ENCODE measurements at regions not wholly inside any gene's neighbourhood (a gene's known extent, or its start where the extent isn't known, plus 50 kb on each side); places are given as distances from the start of the nearest gene placed in this dataset.
"Not testable (repeated sequence)": the region's sequence is repeated elsewhere in the genome, so short reads cannot be mapped to it uniquely, and the experiment has no call there.

DNA sequence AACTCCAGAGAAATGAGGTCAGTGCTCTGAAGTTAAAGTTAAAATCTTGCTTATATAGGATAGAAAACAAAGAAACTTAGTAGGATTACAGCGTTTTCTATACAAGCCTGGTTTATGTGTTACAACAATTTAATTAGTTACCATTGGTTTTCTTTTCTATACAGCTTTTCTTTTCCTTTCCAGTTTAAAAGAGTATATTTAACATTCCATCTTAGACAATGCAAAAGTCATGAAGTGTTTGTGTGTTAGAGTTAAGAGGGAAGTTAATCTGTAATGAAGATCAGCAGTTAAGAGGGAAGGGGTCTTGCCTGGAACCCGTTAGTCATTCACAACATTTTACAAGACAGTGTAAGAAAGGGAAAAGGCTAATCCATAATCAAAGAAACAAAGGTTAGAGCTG lies 338.3 kb downstream of the OTUD1 start:
- no peak for DNase-seq

DNA sequence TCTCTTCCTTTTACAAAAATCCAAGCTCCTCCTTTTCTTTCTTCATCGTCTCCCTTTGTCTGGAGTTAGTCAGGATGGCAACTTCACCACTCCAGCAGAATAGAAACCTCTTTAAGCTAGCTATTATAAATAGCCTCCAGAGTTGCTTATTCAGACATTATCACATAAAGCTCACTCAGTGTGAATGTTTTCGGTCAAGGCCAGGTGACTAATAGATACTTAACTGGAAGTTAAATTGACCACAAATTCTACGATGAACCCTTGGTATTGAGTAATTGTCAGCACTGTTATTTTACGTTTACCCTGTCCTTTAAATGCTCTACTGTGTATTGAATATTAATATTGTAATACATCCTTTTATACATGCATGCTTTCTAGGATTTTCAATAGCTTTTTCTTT lies 340.4 kb downstream of the OTUD1 start:
- DNase-seq = no peak

DNA sequence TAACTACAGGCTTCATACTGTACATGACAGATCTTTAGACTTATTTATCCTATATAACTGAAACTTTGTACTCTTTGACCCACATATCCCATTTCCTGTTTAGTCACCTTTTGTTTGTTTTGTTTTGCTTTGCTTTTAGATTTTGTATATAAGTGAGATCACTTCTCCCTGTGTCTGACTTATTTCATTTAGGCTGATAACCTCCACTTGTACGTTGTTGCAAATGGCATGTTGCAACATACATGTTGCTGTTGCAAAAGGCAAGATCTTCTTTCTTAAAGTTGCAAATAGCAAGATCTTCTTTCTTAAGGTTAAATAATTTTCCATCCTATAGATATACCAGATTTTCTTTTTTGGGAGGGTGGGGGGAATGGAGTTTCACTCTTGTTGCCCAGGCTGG lies 341.5 kb downstream of the OTUD1 start:
- DNase-seq = no peak

DNA sequence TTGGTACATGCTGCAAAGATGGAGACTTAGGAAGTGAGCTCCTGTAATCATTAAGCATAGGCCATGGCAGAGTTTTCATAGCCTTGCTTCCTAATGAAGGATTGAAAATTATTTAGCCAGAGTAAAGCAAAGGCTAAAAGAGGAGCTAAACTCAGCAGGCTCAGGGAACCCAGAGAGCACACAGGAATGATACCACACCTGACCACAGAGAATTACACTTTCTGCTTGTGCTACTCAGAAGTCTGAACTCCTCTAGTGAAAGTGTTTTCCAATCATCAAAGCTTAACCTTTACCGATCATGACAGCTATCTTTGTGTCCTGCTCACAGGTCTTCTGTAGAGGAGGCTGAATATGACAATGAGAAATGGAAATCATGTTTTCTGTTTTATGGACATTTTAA lies 347.7 kb downstream of the OTUD1 start:
- DNase-seq = no peak

DNA sequence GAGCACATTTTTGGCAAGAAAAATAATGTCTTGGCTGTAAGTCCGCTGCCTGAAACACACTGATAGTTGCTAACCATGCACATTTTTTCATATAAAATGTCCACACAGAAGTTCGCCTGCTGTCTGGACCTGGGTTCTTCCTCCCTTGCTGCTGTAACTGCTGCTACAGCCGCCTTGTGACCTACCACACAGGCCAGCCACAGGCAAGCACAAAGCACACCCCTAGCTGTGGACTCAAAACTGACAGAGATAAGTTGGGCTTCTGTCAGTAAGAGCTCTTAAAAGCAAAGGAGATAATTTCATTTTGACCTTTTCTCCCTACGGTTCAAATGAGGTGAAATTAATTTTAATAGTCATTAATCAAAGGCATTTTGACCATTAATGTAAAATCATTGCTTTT lies 354.7 kb downstream of the OTUD1 start:
- DNase-seq = no peak

DNA sequence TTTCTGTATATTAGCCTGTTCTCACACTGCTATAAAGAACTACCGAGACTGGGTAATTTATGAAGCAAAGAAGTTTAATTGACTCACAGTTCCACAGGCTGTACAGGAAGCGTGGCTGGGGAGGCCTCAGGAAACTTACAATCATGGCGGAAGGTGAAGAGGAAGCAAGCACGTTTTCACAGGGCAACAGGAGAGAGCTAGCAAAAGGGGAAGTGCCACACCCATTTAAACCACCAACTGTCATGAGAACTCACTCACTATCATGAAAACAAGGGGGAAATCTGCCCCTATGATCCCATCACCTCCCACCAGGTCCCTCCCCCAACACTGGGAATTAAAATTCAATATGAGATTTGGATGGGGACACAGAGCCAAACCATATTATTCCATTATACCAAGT lies 358.6 kb downstream of the OTUD1 start:
- DNase-seq = not testable (repeated sequence)

DNA sequence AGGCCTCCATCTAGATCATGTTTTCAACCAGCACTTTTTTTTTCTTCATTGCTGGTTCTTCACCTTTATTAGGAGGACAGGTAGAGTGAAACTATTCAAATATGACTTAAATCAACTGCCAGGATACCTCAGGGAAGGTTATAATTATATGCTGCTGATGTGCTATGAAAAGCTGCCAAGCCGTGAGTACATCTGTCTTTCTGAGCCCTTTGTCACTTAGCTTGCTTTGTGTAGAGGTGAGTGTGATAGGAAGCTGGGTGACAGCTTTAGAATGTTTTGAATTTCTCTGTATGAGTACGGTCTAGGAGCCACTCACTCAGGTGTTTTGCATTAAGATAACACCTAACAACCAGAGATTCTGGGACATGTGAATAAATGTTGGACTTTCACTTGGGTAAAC lies 365.2 kb downstream of the OTUD1 start:
- DNase-seq = no peak

DNA sequence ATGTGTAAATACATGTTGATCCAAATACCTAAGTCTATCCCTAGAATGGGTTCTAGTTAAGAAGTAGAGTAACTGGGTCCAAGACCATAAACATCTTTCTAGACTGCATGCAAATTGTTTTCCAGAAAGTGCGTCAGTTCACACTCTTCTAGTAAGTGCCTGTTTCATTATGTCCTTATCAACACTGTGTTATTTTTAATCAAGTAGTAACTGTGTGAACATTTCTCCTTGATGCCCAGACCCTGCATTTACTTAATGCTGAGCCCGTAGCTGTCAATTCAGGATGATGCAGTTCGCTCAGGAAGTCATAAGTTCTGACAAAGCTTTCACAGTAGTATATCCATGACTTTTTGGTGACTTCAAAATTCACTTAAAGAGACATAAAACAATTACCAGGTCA lies 374.8 kb downstream of the OTUD1 start:
- no peak for DNase-seq

DNA sequence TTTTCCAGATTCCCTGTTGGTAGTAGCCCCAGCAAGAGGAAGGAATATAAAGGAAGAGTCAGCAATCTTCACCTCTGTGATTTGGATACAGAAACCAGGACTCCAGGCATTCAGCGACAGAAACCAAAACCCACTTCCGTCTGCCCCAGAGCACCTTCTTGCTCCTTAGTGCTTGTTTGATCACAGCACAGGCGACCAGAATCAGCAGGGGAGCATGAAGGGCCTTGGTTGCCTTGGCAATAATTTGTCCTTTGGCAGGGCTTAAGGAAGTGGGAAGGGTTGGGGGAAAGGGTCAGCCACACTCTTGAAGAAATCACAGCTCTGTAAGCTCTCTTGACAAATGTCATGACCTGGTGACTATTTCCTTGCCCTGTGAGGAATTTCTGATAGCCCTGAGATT lies 379.6 kb downstream of the OTUD1 start:
- DNase-seq = no peak

DNA sequence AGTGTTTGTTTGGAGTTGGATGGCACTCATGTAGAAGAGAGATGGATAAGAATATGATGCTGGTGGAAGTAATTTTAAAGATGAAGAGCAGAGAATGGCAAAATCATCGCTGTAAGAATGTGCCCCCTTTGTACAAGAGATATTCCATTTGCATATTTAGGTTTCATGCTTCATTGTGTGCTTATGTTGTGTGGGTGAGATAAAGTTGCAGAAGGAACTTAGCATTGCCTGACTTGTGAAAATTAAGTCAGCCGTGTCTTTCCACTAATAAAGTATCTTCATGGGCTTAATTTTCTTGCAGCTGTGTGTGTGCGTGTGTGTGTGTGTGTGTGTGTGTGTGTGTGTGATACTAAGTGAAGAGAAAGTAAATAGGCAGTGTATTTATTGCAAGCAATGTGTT lies 381.9 kb downstream of the OTUD1 start:
- DNase-seq = no peak

DNA sequence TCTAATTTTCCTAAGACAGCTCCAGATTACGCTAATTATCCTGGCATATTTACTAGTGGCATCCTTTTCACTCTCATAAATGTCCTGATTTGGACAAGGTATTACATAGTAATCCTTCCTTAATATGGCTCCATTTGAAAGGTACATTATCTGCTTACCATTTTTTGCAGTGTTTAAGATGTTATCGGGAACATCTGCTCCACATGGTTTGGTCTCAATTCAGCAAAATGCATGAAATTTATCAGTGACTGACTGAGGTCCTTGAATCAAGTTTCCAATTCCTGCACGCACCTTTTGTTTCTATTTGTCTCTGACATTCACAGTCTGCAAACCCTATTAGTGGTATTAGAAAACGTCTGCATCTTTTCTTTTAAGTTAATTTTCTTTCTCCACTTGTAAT lies 384.1 kb upstream of the KIAA1217 start:
- no peak for DNase-seq

DNA sequence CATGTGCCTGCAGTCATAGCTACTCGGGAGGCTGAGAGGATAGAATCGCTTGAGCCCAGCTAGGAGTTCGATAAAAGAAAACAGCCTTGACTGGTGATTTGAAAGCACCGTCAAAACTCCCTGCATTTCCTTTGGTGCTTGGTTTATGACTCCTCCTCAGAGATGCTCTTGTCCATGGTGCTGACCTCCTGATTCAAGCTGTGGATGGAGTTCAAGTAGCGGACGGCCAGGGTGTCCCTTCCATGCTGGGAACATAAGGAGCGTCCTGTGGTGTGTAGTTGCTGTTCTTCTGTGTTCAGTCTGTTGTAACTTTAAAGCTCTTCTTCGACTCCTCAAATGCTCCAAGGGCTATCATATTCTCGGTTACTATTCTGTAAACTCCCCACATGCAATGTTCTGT lies 382.5 kb upstream of the KIAA1217 start:
- no peak for DNase-seq

DNA sequence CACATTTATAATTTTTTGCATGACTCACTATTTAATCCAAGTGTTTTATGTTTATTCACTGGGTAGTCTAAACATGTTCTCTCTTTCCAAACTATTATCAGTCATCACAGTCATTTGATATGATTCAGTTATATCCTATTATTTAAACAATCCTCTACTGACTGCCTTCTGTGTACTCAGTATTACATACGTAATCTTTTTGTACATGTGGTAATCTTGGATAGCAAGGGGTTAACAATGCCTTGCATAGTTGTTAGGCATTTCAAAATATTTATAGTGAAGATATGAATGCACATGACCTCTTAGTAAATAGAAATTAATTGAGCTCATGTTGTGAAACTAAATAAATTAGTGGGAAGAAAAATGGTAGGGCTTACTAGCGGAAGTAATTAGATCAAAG lies 379.4 kb upstream of the KIAA1217 start:
- DNase-seq = no peak

DNA sequence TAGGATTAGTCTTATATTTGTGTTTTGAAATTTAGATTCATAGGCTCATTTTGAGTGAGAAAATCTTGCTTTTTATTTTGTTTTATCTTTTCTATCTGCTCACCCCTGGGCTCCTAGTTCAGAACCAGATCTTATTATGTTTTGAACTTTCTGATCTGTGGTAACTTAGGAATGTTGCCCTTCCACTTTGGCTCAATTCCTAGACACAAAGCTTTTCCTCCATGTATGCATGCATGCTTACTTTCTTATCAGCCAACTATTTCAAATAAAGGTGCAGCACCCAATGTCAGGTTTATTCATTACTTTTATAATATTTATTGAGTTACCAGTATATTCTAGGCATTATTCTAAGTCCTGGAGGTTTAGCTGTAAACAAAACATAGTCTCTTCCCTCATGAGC lies 374.8 kb upstream of the KIAA1217 start:
- no peak for DNase-seq

DNA sequence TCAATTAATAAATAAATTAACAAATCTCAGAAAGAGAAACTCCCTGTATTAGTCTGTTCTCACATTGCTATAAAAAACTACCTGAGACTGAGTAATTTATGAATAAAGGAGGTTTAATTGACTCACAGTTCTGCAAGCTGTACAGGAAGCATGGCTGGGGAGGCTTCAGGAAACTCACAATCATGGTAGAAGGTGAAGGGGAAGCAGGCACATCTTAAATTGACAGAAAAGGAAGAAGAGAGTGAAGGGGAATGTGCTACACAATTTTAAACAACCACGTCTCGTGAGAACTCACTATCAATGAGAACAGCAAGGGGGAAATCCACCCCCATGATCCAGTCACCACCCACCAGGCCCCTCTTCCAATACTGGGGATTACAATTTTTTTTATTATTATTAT lies 358.3 kb upstream of the KIAA1217 start:
- DNase-seq = no peak

DNA sequence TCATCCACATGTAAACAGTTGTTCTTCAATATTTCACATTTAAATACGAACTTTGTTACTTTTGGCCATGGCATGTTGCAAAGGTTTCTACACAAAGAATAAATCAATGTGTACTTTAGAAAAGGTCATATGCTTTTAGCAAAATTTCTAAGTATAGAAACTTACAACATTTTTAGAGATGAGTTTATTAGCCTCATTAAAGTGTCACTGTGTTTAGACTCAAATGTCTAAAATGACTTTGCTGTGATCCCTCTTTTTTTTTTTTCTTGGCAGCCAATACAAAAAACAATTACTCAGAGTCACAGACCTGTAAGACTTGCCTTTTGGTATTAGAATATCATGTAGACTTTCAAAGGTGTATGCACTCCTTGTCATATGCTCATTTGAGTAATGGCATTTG lies 349.3 kb upstream of the KIAA1217 start:
- no peak for DNase-seq

DNA sequence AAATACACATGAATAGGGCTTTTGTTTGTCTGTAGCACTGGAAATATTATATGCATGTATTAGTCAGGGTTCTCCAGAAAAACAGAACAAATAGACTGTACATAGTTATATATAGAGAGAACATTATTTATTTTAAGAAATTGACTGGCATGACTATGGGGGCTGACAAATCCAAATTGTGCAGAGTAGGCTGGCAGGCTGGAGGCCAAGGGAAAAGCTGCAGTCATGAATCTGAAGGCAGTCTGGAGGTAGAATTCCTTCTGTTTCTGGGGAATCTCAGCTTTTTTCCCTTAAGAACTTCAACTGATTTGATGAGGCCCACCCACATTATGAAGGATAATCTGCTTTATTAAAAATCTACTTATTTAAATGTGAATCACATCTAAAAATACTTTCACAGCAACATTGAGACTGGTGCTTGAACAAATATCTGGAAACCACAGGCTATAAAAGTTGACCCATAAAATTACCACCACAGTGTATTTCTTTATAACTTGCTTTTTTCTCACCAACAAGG lies 344.2 kb upstream of the KIAA1217 start:
- DNase-seq = no peak

DNA sequence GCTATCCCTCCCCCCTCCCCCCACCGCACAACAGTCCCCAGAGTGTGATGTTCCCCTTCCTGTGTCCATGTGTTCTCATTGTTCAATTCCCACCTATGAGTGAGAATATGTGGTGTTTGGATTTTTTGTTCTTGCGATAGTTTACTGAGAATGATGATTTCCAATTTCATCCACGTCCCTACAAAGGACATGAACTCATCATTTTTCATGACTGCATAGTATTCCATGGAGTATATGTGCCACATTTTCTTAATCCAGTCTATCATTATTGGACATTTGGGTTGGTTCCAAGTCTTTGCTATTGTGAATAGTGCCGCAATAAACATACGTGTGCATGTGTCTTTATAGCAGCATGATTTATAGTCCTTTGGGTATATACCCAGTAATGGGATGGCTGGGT lies 342.0 kb upstream of the KIAA1217 start:
- DNase-seq = not testable (repeated sequence)

DNA sequence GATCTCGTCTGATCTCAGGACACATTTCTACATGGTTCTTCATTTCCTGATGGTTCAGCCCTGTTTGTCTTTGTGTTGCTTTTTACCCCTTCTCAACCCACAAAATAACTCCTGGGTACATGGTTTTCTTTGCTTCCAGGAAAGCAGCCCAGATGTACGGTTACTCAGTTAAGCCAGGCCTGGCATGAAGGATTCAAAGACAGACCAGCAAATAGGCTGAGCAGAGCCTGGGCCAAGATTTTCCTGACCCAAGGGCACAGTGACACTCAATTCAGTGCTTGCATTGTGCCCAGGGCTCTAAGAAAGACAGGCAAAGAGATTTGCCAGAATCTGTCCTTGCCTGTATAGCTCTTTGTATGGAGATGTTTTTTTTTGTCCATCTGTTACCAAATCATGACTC lies 340.8 kb upstream of the KIAA1217 start:
- no peak for DNase-seq

DNA sequence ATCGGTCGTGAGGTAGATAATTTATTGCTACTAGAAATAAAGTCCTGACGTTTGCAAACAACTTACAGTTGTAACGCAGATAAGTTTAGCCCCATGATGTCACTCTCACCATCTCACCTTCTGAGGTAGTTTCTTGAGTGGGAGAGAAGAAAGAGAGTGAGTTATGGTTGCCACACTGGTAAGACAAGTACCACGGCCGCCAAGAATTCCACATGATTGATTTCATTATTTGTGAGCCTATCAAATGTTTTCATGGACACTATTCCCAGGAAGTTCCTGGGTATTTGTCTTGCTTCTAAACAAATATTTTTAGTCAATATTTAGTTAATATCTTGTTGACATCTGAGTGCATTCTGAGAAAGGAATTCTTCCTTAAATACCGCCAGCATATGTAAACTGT lies 339.4 kb upstream of the KIAA1217 start:
- DNase-seq = no peak

DNA sequence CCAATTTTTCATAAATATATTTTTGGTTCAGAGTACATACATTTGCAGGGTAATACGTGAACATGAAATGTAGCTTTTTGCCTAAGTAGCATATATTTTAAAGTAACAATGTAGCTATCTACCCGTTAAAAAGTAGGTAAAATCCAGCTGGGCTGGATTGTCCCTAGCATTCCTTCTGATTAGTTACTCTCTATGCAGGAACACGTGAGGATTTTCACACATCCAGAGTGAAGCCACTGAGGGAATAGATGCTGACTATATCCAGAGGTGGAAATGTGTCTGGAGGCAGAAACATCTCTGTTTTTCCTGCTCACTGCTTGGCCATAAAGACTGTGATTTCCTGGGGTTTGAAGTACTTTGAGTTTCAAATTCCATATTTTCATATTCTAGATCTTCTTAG lies 338.9 kb upstream of the KIAA1217 start:
- DNase-seq = no peak

DNA sequence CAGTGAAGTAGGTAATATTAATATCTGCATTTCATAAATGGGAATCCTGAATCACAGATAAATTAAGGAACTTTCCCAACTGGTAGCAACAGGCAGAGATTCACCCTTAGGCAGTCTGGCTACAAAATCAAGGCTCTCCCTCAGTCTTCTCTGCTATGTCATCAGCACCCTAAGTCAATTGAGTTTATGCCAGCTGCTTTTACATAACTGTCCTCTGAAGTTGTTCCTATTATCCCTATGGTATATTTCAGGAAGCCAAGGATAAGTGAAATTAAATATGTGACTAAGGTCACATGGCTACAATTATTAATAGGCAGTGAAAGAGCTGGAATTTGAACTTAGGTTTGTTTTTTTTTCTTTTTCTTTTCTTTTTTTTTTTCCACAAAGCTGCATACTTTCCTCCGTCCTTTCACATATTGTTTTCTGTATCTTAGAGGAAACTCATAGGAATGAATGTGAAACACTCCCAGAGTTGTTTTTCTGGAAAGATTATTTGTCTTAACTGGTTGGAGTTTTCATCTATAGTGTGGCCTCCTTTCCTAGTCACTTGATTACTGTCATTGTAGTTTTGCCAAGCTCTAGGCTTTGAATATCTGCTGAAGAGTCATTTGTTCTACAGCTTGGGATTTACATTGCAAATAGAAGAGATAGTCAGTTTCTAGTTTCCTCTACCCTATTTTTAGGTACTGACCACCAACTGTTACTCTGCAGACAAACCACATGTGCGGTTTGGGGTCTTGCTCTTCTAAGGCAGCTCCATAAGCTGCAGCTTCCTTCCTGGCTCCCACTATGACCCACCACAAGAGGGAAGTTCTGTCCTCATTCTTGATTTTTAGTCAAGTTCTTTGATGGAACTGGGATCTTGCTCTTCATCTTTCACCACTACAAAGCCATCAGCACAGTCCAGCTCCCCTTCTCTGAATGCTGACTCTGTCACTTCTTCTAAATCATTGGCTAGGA lies 338.0 kb upstream of the KIAA1217 start:
- no peak for DNase-seq

DNA sequence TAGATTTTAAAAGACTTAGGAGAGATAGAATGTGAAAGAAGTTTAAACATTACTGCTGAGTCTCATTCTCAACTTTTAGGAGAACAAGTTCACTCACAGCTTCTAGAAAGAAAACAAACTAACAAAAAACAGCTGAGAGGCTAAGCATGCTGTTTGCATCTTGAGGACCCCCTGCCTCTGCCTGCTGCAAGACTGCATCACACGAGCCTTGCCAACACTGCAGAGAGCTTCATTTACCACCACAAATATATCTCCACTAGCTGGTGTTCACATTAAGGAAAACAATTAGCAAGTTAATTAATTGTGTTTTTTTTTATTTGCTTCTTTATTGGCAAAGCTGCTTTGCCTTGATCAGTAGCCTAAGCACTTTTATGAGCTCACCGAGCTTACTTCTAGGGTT lies 336.6 kb upstream of the KIAA1217 start:
- DNase-seq = no peak

DNA sequence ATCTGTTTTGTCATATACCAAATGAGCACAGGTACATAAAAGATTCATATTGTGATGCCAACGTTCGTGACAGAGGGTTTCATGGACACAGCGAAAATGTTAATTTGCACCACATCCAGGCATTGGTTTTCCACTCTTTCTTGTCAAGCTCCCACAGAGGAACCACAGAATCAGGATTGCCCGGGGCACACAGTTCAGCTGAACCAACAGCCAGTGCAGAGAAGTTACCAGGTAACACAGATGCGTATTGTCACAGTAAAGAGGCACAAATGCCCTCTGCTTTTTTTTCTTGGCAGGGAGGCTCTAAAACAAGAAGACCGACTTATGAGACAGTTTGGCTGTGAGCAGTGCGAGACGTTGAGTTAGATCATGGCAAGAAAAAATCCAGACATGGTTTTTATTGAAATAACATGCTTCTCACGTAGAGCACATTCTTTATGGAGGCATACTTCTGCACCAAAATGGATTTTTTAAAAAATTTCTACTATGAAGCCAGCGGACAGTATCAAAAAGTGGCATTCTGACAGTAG lies 331.1 kb upstream of the KIAA1217 start:
- DNase-seq = no peak

DNA sequence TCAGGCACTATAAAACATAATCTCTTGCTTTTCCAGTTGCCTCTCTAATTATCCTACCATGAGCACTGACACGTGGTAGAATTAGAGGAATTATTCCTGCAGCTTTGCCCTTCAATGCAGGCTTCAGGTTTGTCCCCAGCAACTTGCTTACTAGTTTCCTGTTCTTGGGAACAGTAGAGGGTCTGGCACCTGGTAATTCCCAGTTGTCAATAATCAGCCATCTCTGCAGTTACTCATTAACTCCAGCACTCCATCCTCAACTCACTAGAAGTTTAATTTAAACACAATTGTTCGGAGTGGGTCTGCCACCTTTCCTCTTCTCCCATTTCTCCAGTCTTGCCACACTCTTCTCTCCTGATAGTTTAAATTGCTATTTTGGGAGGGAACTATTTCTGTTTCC lies 324.3 kb upstream of the KIAA1217 start:
- DNase-seq = no peak
